ENCODE measurements at regions not wholly inside any gene's neighbourhood (a gene's known extent, or its start where the extent isn't known, plus 50 kb on each side); places are given as distances from the start of the nearest gene placed in this dataset.

- TF ChIP-seq CTCF (IDR thresholded peaks at IDR 0.05) (no peak), POLR2A (IDR thresholded peaks at IDR 0.05) (no peak), EP300 (IDR thresholded peaks at IDR 0.05) (no peak), POLR2AphosphoS5 (IDR thresholded peaks at IDR 0.05) (no peak)
These were observed 301.3 kb downstream of the IL20RB start for GRCh38 chr3:137259089-137259488.

All from gastroesophageal sphincter (tissue), 3 donors.